Activated T-helper 2 cell treated with anti-CD3 and anti-CD28 coated beads, Interferon-gamma antibody, Interleukin-2, Interleukin-4, amounts not matched to agents 10 μg/mL and 5 μg/mL and 100 μg/mL, durations not matched to agents 14 hours and 24 hours and 36 hours (primary cell): ENCODE measurements at regions not wholly inside any gene's neighbourhood (a gene's known extent, or its start where the extent isn't known, plus 50 kb on each side); places are given as distances from the start of the nearest gene placed in this dataset.

Experiments
- DNase-seq: peaks from one replicate; pipeline ENCODE4 v3.0.0; 2021; ENCODE audit warnings: low spot score
- H3K27ac Mint-ChIP-seq: one replicate; pipeline ENCODE4 v1.8.0; 2021; ENCODE audit warnings: mixed read lengths
- H3K27me3 Mint-ChIP-seq: one replicate; pipeline ENCODE4 v1.8.0; 2021; ENCODE audit warnings: low read depth, mixed read lengths
- H3K36me3 Mint-ChIP-seq: one replicate; pipeline ENCODE4 v1.8.0; 2021; ENCODE audit warnings: low read depth, mixed read lengths
- H3K4me1 Mint-ChIP-seq: one replicate; pipeline ENCODE4 v1.8.0; 2021; ENCODE audit warnings: low read depth, mixed read lengths
- H3K4me3 Mint-ChIP-seq: one replicate; pipeline ENCODE4 v1.8.0; 2021; ENCODE audit warnings: low read depth, mild to moderate bottlenecking, moderate library complexity, mixed read lengths
- H3K9me3 Mint-ChIP-seq: one replicate; pipeline ENCODE4 v1.8.0; 2021; ENCODE audit warnings: mixed read lengths
- intact Hi-C: fragments of 100-400 bp; cut with micrococcal nuclease; formaldehyde crosslinking; loops from one replicate; pipeline ENCODE4 v1.15.1; 2023

DNA sequence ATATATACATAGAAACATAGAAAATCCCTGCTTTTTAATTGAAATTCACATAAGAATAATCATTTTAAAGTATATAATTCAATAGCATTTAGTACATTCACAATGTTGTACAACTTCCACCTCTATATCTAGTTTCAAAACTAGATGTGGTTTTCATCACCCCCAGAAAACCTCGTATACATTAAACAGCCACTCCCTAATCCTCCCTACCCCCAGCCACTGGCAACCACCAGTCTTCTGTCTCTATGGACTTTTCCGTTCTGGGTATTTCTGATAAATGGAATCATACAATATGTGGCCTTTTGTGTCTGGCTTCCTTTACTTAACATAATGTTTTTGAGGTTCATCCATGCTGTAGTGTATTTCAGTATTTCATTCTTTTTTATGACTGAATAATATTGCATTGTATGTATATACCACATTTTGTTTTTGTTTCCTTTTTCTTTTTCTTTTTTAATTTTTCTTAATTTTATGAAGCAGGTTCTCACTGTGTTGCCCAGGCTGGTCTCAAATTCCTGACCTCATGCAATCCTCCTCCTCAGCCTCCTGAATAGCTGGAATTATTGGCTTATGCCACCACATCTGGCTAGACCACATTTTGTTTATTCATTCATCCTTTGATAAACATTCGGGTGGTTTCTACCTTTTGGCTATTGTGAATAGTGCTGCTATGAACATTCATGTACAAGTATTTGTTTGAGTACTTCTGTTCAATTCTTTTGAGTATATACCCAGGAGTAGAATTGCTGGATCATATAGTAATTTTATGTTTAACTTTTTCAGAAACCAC is 50.6 kb upstream of the RNF152 start:
- no peak for DNase-seq
- intact Hi-C loops: no loop called here
- Mint-ChIP-seq H3K4me1 (peaks cover 11% of the 10 kb centered on the region), H3K27me3 (peaks cover 43% of the 10 kb centered on the region), H3K27ac (no peak overlapping the region), H3K36me3 (no peaks in the 10 kb centered on the region), H3K4me3 (no peak overlapping the region), H3K9me3 (peaks cover 4% of the 10 kb centered on the region)
